ENCODE measurements at regions not wholly inside any gene's neighbourhood (a gene's known extent, or its start where the extent isn't known, plus 50 kb on each side); places are given as distances from the start of the nearest gene placed in this dataset.

DNA sequence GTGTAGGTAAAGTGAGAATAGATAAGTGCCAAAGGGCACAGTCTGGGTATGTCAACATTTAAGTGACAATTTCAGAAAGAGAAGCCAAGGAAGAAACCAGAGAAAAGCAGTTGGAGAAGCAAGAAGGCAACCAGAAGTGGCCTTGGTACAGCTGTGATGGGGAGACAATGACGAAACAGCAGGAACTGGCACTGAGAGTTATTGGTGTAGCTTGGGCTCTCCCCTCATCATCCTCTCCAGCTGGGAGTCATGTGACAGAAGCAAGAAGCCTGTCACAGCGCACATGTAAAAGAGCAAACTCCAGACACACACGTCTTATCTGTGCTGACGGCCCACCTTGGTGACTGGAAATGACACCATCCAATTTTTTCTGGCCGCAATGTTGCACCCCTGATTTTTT lies 203.3 kb upstream of the NUDT4 start:
- no peak for DNase-seq (ENCODE audit: low read depth in 4 of 4, low spot score in 1 of 4)

DNA sequence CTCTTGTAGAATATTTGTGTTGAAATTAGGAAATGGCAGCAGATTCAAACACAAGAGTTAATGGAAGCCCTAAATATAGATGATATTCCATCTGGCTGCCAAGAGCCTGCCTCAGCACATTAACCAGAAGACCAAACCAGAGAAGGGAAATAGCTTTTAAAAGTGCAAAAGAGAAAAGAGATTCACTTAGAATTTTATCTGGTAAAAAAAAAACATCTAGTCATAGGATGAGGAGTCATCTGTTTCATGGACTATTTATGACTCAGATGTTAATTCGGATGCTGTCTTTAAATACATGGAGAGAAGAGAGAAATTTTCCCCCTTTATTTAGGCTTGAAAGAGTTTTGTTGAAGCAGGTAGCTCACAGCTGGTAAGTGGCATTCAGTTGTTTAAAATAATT lies 201.6 kb upstream of the NUDT4 start:
- no peak for DNase-seq (ENCODE audit: low read depth in 4 of 4, low spot score in 1 of 4)

- no peak for DNase-seq (ENCODE audit: low read depth in 4 of 4, low spot score in 1 of 4)
These were observed 201.1 kb upstream of the NUDT4 start for GRCh38 chr12:93176610-93177126.

- DNase-seq (ENCODE audit: low read depth in 4 of 4, low spot score in 1 of 4) = no peak
These were observed 200.2 kb upstream of the NUDT4 start for GRCh38 chr12:93177208-93178153.

DNA sequence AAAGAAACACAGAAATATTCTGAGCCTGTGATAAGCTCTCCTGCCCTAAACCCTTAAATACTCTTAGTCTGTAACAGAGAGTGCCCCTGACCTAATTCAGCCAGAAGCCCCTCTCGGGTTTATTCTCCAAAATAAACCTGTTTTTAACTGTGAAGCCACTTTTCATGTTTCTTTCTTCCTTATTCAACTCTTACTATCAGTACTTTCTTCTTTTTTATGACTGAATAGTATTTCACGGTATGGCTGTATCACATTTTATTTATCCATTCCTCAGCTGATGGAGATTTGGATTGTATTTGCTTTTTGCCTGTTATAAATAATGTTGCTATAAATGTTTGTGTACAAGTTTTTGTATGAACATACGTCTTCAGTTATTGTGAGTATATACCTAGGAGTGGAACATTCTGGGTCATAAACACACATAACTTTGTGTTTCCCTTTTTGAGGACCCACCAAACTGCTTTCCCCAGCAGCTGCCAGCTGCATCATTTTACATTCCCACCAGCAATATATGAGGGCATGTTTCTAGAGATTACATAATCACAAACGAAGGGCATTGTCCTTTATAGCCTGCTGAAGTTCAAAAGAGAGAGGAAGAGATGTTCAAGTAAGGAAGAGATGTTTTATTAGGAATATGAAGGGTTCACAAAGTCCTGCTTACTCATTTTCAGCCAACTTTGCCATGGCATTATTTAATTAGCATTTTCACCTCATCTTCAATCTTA lies 199.4 kb upstream of the NUDT4 start:
- no peak for DNase-seq (ENCODE audit: low read depth in 4 of 4, low spot score in 1 of 4)

GRCh38 chr12:93179792-93180191 lies 197.9 kb upstream of the NUDT4 start:
- no peak for DNase-seq (ENCODE audit: low read depth in 4 of 4, low spot score in 1 of 4)

DNA sequence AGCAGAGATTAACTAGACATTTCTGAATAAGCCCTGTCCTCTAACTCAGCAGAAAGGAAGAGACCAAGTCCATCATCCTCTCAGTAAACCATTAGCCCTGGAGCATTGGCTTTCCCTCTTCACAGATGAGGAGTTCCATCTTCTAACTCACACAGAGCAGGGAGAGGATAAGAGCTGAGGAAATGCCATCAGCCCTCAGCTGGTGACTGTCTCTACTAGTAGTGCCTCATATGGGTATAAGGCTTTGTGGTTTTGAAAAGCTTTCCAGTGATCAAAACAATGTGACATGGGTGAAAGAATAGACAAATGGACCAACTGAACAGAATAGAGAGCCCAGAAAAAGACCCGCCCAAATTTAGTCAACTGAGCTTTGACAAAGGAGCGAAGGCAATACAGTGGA lies 197.2 kb upstream of the NUDT4 start:
- DNase-seq (ENCODE audit: low read depth in 4 of 4, low spot score in 1 of 4) = no peak

DNA sequence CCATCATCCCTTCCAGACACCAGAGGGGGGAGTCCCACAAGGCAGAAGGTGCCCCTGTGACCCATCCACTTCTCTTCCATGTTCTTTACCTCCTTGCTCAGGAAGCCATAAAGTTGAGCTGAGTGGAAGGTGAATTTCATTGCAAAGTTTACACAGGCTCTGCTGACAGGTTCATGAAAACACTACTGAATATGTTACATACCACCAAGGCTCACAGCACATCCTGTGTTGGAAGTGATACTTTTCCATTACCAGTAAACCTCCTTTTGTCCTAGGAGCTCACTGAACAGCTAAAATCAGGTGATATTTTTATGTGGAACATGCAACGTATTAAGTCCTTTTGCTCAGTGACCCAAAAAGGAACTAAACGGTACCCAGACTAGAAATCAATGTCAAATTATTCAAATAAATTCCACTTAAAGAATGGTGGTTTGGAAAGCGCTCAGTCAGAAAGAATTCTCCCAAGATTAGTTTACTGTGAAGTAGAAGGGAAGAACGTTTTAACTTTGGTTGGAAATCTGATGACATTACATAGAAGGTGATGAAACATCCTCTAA lies 196.2 kb upstream of the NUDT4 start:
- DNase-seq (ENCODE audit: low read depth in 4 of 4, low spot score in 1 of 4) = no peak

GRCh38 chr12:93183940-93184671 lies 193.6 kb upstream of the NUDT4 start:
- DNase-seq (ENCODE audit: low read depth in 4 of 4, low spot score in 1 of 4) = no peak

DNA sequence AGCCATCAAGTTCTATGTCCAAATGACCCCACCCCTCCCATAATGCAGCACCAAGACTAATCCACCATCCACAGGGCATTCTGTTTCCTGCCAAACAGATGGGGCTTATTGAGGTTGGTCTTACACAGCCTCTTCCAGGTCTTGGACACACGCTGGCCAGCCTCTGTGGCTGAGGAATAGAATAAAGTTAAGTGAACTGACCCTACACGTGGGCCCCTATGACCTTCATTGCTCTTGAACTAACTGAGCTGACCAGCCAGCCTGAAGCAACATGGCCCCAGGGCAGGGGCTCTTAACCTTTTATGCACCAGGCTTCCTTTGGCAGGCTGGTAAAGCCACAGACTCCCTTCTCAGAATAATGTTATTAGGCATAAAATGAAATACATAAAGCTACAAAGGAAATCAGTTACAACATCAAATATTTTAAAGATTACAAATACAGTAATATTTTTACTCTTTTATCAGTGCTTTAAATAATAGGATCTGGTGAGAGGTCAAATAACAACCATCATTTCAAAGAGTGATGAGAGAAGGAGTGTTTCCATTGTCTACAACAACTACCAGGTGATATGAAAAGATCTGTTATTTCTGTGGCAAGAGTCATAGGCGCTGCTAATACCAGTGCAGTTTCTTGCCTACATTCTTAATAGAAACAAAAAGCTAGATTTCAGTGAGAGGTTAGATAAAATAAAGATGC lies 192.9 kb upstream of the NUDT4 start:
- DNase-seq (ENCODE audit: low read depth in 4 of 4, low spot score in 1 of 4) = no peak

- DNase-seq (ENCODE audit: low read depth in 4 of 4, low spot score in 1 of 4) = no peak
These were observed 192.4 kb upstream of the NUDT4 start for GRCh38 chr12:93185369-93185741.

- DNase-seq (ENCODE audit: low read depth in 4 of 4, low spot score in 1 of 4) = no peak
These were observed 191.6 kb upstream of the NUDT4 start for GRCh38 chr12:93186131-93186530.

- DNase-seq (ENCODE audit: low read depth in 4 of 4, low spot score in 1 of 4) = no peak
These were observed 191.1 kb upstream of the NUDT4 start for GRCh38 chr12:93186621-93187020.

DNA sequence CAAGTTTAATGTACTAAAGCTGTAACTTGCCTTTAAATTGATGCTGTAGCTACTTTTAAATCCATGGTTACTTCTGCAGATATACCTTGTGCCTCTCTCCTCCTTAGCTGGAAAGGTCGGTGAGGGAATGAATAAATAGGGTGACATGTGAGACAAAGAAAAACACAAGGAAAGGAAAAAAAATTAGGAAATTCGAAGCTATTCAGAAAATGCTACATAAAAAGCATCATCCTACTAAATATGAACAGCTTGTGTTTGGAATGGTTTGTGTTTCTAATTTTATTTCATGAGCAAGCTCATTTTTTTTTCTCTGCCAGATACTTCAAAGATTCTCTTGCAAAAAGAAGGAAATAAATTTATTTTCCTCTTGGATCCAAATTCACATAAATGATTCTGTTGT lies 186.3 kb upstream of the NUDT4 start:
- DNase-seq (ENCODE audit: low read depth in 4 of 4, low spot score in 1 of 4) = no peak

- no peak for DNase-seq (ENCODE audit: low read depth in 4 of 4, low spot score in 1 of 4)
These were observed 185.8 kb upstream of the NUDT4 start for GRCh38 chr12:93191956-93192355.

GRCh38 chr12:93192878-93193277 lies 184.8 kb upstream of the NUDT4 start:
- no peak for DNase-seq (ENCODE audit: low read depth in 4 of 4, low spot score in 1 of 4)

DNA sequence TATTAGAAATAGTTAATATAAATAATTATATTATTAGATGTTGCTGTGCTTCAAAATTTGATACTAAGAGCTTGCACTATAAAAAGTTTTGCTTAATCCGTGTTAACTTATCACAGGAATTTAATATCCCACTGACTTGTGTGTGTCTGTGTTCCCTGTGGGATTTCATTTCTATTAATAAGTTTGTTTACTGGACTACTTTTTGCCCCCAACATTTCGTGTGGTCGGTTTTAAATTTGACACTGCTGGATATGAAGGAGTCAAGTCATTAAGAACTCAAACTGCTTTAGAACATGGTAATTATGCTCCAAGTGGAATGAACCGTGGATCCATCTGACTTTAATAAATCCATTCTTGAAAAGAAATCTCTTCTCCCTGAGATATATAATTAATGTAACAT lies 182.2 kb upstream of the NUDT4 start:
- DNase-seq (ENCODE audit: low read depth in 4 of 4, low spot score in 1 of 4) = no peak

DNA sequence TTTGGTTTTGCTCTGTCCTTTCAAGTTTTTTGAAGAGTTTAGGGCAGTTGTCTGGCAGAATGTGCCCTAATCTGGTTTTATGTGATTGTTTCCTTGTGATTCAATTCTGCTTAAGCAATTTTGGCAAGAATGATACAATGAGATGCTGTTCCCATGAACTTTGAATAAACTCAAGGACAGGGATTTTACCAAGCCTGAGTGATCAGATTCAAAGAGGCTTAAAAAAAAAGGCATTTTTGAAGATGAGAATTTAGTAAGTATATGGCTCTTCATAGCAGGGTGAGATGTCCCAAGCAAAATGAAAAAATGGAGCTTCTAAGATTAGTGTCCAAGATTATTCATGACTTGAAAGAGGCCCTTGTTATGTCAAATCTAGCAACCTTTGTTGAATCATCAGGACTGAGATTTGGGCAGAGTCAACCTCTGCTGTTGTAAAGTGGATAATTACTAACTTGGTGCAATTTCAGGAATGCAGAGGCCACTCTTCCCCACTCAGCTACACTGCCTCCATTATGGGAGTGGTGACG lies 180.6 kb upstream of the NUDT4 start:
- DNase-seq (ENCODE audit: low read depth in 4 of 4, low spot score in 1 of 4) = no peak

- DNase-seq (ENCODE audit: low read depth in 4 of 4, low spot score in 1 of 4) = no peak
These were observed 179.6 kb upstream of the NUDT4 start for GRCh38 chr12:93198086-93198485.

DNA sequence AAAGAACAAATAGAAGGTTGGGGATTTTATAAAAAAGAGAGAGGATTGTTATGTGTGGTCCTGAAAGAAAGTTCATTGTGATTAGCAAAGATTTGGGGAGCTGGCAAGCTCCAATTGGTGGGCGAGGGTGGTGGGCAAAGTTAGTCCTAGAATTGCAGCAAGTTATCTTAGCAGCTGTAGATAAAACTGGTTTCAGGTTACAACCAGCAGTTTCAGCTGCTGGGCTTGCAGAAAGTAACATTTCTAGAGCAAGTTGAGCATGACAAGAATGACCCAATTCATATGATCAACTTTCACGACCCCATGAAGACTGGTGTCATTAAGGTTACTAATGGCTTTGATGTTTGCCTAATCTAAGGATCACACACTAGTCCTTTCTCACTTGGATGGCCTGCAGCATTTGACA lies 177.9 kb upstream of the NUDT4 start:
- DNase-seq (ENCODE audit: low read depth in 4 of 4, low spot score in 1 of 4) = no peak
